Right lobe of liver (tissue), 6 donors: ENCODE measurements at regions not wholly inside any gene's neighbourhood (a gene's known extent, or its start where the extent isn't known, plus 50 kb on each side); places are given as distances from the start of the nearest gene placed in this dataset.

ENCODE experiments used
- ATAC-seq, 4 donors: fragments of 200-7000 bp; cut with Tn5 transposase; one replicate each; pipeline ENCODE4 v1.9.1; 2020; ENCODE audit warnings: mild to moderate bottlenecking in 4 of 4, moderate library complexity in 4 of 4
- DNase-seq, 3 donors: peaks; one replicate each; pipeline ENCODE4 v3.0.0-alpha.2; 2020
- H3K27ac ChIP-seq, 3 donors: fragments of 200-600 bp; one replicate each; pipeline ENCODE4 v1.8.0; 2022
- H3K27me3 ChIP-seq, 2 donors: fragments of 200-600 bp; one replicate each; pipeline ENCODE4 v1.8.0; 2022
- H3K36me3 ChIP-seq, 4 donors: fragments of 200-600 bp; sonication (generic) in 1 of 4; one replicate each; pipeline versions ENCODE4 v1.5.1 to v1.8.0; 2017 to 2022; ENCODE audit warnings: control low read depth in 1 of 4
- H3K4me1 ChIP-seq, 4 donors: fragments of 200-600 bp; sonication (generic) in 1 of 4; one replicate each; pipeline versions ENCODE4 v1.5.1 to v1.8.0; 2017 to 2022; ENCODE audit warnings: control low read depth in 1 of 4
- H3K4me3 ChIP-seq, 3 donors: fragments of 200-600 bp; one replicate each; pipeline ENCODE4 v1.8.0; 2022
- H3K9me3 ChIP-seq, 4 donors: fragments of 200-600 bp; sonication (generic) in 1 of 4; one replicate each; pipeline versions ENCODE4 v1.5.1 to v1.8.0; 2017 to 2022; ENCODE audit warnings: control low read depth in 1 of 4
- POLR2A ChIP-seq: fragments of 450-650 bp; IDR thresholded peaks from one replicate; pipeline ENCODE4 v1.6.1; 2017; ENCODE audit warnings: antibody characterized with exemption, mild to moderate bottlenecking
- WGBS: methylation state at CpG from one replicate; pipeline ENCODE4 v1.1.6; 2018; ENCODE audit warnings: low coverage, low lambda C conversion rate; ENCODE audit not compliant: insufficient coverage; ENCODE audit errors: missing lambda C conversion rate; 5-methylcytosine and 5-hydroxymethylcytosine counted together
- intact Hi-C, 2 donors: fragments of 100-400 bp; cut with DNase I; formaldehyde crosslinking; loops; one replicate each; pipeline versions ENCODE4 v1.11.2 to v1.14.1; 2022
- TF ChIP-seq, protein P1 (sequence below), 4 donors: fragments of 200-600 bp in 3 of 4; fragments of 450-650 bp in 1 of 4; IDR thresholded peaks; one replicate each; pipeline versions ENCODE4 v1.5.1 to v1.8.0; 2016 to 2022; ENCODE audit warnings: antibody characterized with exemption in 4 of 4, mild to moderate bottlenecking in 2 of 4
- donor health status: DM: no; HTN: yes; CAD: no.
- donor health status: DM: no; HTN: no; CAD: no.
- donor health status: DM: no; HTN: no; CAD: no.
- donor health status: DM: no; HTN: yes; CAD: no.
- donor health status: DM: no; HTN: yes; CAD: no.

DNA sequence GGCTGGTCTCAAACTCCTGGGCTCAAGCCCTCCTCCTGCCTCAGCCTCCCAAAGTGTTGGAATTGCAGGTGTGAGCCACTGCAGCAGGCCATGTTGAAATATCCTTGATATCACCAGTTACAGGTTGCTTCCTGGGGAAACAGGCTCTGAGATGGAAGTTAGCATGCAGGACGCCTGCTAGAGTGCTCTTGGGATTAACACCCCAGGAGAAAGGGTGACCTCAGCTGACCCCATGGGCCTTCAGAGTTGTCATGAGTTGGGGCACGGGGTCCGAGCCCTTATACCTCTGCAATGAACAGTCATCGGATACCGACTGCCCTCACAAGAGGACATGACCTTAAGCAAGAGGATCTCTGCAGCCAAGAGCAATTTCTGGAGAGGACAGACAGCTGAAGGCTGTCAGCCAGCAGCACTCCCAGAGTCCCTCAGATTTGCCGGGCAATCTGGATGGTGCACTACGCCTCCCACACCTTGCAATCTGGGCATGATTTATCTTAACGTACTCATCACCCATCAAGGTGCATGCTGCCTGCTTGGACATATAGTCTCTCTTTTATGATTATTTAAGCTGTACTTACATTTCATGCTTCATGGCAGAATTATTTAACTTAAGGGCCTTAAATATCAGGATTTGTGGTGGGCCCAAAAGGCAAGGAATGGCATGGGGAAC is 134.6 kb downstream of the ADSS2 start:
- TF ChIP-seq, protein P1, sequence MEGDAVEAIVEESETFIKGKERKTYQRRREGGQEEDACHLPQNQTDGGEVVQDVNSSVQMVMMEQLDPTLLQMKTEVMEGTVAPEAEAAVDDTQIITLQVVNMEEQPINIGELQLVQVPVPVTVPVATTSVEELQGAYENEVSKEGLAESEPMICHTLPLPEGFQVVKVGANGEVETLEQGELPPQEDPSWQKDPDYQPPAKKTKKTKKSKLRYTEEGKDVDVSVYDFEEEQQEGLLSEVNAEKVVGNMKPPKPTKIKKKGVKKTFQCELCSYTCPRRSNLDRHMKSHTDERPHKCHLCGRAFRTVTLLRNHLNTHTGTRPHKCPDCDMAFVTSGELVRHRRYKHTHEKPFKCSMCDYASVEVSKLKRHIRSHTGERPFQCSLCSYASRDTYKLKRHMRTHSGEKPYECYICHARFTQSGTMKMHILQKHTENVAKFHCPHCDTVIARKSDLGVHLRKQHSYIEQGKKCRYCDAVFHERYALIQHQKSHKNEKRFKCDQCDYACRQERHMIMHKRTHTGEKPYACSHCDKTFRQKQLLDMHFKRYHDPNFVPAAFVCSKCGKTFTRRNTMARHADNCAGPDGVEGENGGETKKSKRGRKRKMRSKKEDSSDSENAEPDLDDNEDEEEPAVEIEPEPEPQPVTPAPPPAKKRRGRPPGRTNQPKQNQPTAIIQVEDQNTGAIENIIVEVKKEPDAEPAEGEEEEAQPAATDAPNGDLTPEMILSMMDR (IDR thresholded peaks at IDR 0.05) = no peak
- TF ChIP-seq POLR2A = no peak
- H3K4me1 ChIP-seq = no peaks in the 10 kb centered on the region
- ATAC-seq = no peak
- no peak overlapping the region for H3K27ac ChIP-seq
- no peaks in the 10 kb centered on the region for H3K36me3 ChIP-seq
- H3K9me3 ChIP-seq = no peaks in the 10 kb centered on the region
- no peak overlapping the region for H3K4me3 ChIP-seq
- H3K27me3 ChIP-seq = no peaks in the 10 kb centered on the region
- intact Hi-C loops = no loop called here
- 63% methylated on average over 1 of the region's 8 CpGs for WGBS
- DNase-seq = no peak

DNA sequence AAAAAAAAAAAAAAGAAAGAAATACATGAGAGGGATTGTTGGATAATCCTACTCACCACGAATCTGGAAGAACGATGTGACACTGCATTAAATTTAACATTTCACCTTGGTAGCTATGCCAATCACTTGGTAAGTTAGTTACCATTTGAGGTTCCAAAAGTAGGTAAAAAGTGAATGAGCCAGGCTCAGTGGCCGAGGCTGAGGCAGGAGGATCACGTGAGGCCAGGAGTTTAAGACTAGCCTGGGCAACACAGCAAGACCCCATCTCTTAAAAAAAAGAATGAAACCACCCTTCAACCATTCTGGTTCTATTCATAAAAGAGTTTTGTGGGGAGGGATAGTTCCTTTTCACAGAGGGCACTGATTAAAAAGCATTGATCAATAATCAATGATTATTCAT is 133.6 kb downstream of the ADSS2 start:
- 78% methylated on average over 4 of the region's 4 CpGs for WGBS
- DNase-seq (no peak), ATAC-seq (no peak)
- H3K4me1 ChIP-seq = no peaks in the 10 kb centered on the region
- no peaks in the 10 kb centered on the region for H3K9me3 ChIP-seq
- intact Hi-C loops = no loop called here
- no peaks in the 10 kb centered on the region for H3K36me3 ChIP-seq
- H3K27ac ChIP-seq = no peak overlapping the region
- no peaks in the 10 kb centered on the region for H3K27me3 ChIP-seq
- TF ChIP-seq, protein P1 (IDR thresholded peaks at IDR 0.05) = no peak
- no peak for TF ChIP-seq POLR2A
- no peak overlapping the region for H3K4me3 ChIP-seq

DNA sequence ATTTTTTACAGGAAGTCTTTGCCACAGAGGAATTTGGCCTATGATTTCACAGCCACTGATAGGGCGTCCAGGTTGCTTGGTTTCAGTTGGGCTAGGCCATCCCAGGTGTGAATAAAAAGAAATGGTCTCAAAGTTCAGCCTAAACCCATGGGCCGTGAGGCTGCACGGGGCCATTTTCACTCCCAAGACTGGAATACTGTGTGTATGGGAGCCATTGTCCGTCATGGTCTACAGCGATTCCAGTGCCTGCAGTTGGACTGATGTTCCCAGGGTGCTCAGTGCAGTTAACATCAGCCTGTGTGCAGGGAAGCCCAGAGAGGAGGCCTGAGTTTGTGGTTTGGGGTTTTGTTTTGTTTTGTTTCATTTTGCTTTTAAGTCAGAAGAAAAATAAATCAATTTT is 133.2 kb downstream of the ADSS2 start:
- no peak for ATAC-seq
- H3K4me1 ChIP-seq = no peaks in the 10 kb centered on the region
- no peaks in the 10 kb centered on the region for H3K36me3 ChIP-seq
- TF ChIP-seq, protein P1 (IDR thresholded peaks at IDR 0.05) = no peak
- TF ChIP-seq POLR2A = no peak
- no peak for DNase-seq
- WGBS = 80% methylated on average over 1 of the region's 5 CpGs
- intact Hi-C loops = no loop called here
- H3K27ac ChIP-seq = no peak overlapping the region
- H3K9me3 ChIP-seq = no peaks in the 10 kb centered on the region
- no peaks in the 10 kb centered on the region for H3K27me3 ChIP-seq
- no peak overlapping the region for H3K4me3 ChIP-seq

DNA sequence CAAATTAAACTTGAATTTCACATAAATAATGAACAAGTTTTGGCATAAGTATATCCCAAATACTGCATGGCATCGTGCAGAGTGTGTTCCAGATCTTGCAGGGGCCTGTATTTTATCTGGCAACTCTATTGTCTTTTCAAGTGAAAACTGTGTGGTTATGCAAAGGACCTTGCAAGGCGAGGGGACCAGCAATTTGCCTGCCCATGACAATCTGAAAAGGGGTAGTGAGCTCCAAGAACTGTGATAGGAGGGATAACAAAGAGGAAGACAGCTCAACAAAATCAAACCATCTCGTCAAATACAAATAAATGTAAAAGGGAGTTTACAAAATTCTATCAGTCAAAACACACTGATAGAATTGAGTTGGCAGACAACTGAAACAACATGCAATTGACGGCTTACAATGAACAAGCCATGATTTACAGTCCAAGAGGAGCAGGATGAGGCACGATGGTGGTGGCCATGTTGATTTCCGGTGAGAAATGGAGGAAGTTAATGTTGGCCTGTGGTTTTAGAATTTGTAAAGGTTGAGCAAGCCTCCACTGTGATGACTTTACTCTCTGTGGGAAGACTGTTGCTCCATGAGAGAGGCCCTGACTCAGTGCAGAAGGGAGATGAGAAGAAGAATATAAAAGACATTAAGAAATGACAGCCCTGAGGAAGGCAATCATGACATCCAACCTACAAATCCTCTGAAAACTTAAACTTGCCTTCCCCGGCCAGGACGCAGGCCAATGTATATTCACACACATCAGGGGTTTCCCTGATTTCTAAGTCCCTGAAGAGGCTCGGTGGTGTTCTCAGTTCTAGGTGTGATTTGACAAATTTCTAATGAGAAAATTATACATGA is 132.2 kb downstream of the ADSS2 start:
- 44% methylated on average over 9 of the region's 9 CpGs for WGBS
- H3K27me3 ChIP-seq = no peaks in the 10 kb centered on the region
- TF ChIP-seq, protein P1 (IDR thresholded peaks at IDR 0.05) = no peak
- no peak for TF ChIP-seq POLR2A
- H3K27ac ChIP-seq = peak overlapping the region in 2 of 3 donors; percentile 6 to 21
- no peaks in the 10 kb centered on the region for H3K4me1 ChIP-seq
- DNase-seq = no peak
- ATAC-seq = peak; percentile 43 to 67 (median 56)
- H3K9me3 ChIP-seq = no peaks in the 10 kb centered on the region
- H3K4me3 ChIP-seq = no peak overlapping the region
- no peaks in the 10 kb centered on the region for H3K36me3 ChIP-seq
- intact Hi-C loops = no loop called here
